BE2C (cell line): ENCODE measurements at regions not wholly inside any gene's neighbourhood (a gene's known extent, or its start where the extent isn't known, plus 50 kb on each side); places are given as distances from the start of the nearest gene placed in this dataset.

Source experiments
- DNase-seq: peaks from one replicate; pipeline ENCODE4 v3.0.0-alpha.2; 2020
- H3K27me3 ChIP-seq: fragments of 250-450 bp; sonication (Bioruptor Pico); 2 replicates; pipeline ENCODE4 v1.5.1; 2020; ENCODE audit warnings: mild to moderate bottlenecking
- H3K36me3 ChIP-seq: fragments of 250-450 bp; sonication (Bioruptor Pico); 2 replicates; pipeline ENCODE4 v1.5.1; 2020; ENCODE audit warnings: mild to moderate bottlenecking
- H3K4me1 ChIP-seq: fragments of 250-450 bp; sonication (Bioruptor Pico); 2 replicates; pipeline ENCODE4 v1.5.1; 2020
- H3K4me3 ChIP-seq: 2 replicates; pipeline ENCODE4 v1.5.1; 2011; ENCODE audit warnings: low read depth, low read length
- H3K9me3 ChIP-seq: fragments of 250-450 bp; sonication (Bioruptor Pico); 2 replicates; pipeline ENCODE4 v1.5.1; 2020
- TF ChIP-seq, protein P1 (sequence below): IDR thresholded peaks from 2 replicates; pipeline ENCODE4 v1.5.1; 2012; ENCODE audit warnings: mild to moderate bottlenecking, low read depth, low read length

DNA sequence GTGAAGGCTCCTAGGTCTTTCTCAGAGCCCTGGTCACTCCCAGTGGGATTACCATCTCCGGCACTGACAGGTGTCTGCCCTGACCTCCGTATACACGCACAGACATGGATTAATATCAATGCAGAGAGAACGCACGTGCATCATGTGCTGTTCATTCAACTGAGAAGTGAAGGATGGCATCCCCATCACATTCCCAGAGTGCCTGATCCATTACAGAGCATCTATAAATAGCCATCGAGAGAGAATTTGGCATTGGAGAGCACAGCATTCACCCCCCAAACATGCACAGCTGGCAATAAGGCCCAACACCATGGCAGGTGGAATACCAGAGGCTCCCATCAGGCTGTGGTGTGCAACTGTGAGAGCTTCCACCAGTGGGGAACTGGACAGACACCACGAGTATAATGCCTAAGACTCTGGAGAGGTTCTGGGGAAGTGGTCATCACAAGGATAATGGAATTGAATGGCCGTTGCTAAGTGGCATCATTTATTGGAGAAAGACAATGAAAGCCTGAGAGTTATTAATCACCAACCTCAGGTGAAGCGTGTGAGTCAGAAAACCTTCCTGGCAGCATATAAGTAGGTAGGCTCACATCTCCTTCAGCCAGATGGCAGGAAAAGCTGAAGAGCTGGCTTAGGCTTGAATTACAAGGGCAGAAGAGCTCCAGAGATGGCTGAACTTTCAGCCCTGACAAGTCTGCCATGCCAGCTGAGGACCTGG is 244.5 kb upstream of the ID2 start:
- TF ChIP-seq, protein P1, sequence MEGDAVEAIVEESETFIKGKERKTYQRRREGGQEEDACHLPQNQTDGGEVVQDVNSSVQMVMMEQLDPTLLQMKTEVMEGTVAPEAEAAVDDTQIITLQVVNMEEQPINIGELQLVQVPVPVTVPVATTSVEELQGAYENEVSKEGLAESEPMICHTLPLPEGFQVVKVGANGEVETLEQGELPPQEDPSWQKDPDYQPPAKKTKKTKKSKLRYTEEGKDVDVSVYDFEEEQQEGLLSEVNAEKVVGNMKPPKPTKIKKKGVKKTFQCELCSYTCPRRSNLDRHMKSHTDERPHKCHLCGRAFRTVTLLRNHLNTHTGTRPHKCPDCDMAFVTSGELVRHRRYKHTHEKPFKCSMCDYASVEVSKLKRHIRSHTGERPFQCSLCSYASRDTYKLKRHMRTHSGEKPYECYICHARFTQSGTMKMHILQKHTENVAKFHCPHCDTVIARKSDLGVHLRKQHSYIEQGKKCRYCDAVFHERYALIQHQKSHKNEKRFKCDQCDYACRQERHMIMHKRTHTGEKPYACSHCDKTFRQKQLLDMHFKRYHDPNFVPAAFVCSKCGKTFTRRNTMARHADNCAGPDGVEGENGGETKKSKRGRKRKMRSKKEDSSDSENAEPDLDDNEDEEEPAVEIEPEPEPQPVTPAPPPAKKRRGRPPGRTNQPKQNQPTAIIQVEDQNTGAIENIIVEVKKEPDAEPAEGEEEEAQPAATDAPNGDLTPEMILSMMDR, result no peak
- H3K4me3 ChIP-seq, result no peak overlapping the region
- no peak for DNase-seq

GRCh38 chr2:8437949-8438400 is 243.9 kb upstream of the ID2 start:
- no peak overlapping the region for H3K4me3 ChIP-seq
- TF ChIP-seq, protein P1, result no peak
- no peak for DNase-seq
- no peaks in the 10 kb centered on the region for H3K4me1 ChIP-seq
- no peaks in the 10 kb centered on the region for H3K36me3 ChIP-seq
- no peaks in the 10 kb centered on the region for H3K27me3 ChIP-seq
- no peaks in the 10 kb centered on the region for H3K9me3 ChIP-seq

More for the DNA sequence above, 244.5 kb upstream of the ID2 start:
- Histone ChIP-seq H3K27me3 (no peaks in the 10 kb centered on the region), H3K4me1 (no peaks in the 10 kb centered on the region), H3K36me3 (no peaks in the 10 kb centered on the region), H3K9me3 (no peaks in the 10 kb centered on the region)

GRCh38 chr2:8438476-8438875 is 243.4 kb upstream of the ID2 start:
- TF ChIP-seq, protein P1, result no peak
- DNase-seq, result no peak
- H3K36me3 ChIP-seq, result no peaks in the 10 kb centered on the region
- no peak overlapping the region for H3K4me3 ChIP-seq
- no peaks in the 10 kb centered on the region for H3K9me3 ChIP-seq
- H3K27me3 ChIP-seq, result no peaks in the 10 kb centered on the region
- H3K4me1 ChIP-seq, result no peaks in the 10 kb centered on the region

- Histone ChIP-seq H3K9me3 (no peaks in the 10 kb centered on the region), H3K4me3 (no peak overlapping the region), H3K4me1 (no peaks in the 10 kb centered on the region), H3K27me3 (no peaks in the 10 kb centered on the region), H3K36me3 (no peaks in the 10 kb centered on the region)
- DNase-seq, result no peak
- TF ChIP-seq, protein P1, result no peak
Observed at GRCh38 chr2:8438996-8439395, 242.9 kb upstream of the ID2 start.

GRCh38 chr2:8440029-8440778 is 241.7 kb upstream of the ID2 start:
- no peaks in the 10 kb centered on the region for H3K27me3 ChIP-seq
- no peak for DNase-seq
- H3K9me3 ChIP-seq, result no peaks in the 10 kb centered on the region
- no peaks in the 10 kb centered on the region for H3K4me1 ChIP-seq
- TF ChIP-seq, protein P1, result no peak
- no peaks in the 10 kb centered on the region for H3K36me3 ChIP-seq
- H3K4me3 ChIP-seq, result no peak overlapping the region

DNA sequence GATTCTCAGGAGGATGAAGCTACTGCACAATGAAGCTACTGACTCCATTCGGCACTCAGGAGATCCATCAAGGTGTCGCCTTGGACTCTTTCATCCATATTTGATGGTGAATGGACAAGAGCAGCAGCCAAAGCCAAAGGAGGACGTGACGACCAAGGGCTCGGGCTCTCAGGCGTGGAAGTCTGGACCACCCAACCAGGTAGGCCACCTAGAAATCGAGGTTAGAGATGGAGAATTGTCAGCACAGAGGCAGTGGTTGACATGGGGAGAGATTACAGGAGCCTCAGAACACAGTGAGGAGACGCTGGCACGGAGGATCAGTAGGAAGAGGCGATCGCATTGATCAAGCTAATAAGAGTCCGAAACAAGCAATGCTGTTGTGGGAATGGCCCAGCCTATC is 240.5 kb upstream of the ID2 start:
- Histone ChIP-seq H3K4me1 (no peaks in the 10 kb centered on the region), H3K36me3 (no peaks in the 10 kb centered on the region), H3K9me3 (no peaks in the 10 kb centered on the region), H3K27me3 (no peaks in the 10 kb centered on the region), H3K4me3 (no peak overlapping the region)
- TF ChIP-seq, protein P1, result no peak
- DNase-seq, result no peak
